ENCODE measurements at regions not wholly inside any gene's neighbourhood (a gene's known extent, or its start where the extent isn't known, plus 50 kb on each side); places are given as distances from the start of the nearest gene placed in this dataset.

DNA sequence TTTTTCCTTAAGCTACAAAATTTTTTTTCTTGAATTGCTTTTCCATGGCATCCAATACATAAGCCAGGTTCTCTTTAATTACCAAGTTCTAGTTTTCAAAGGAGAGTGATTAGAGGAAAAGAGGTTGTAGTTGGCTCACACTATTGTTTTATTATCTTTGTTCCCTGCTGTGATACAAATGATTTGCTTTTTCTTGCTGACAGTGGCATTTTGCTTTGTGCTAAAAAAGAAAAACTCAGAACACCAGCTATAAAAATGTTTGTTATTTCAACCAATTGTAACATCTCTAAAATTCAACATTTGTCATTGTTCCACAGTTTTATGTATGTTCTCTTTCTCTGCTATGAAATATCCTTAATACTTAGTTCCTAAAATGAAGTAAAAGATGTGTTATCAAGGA, 1817.2 kb downstream of the STIM2 start:
- Histone ChIP-seq H3K4me2 (ENCODE audit: extremely low read depth, insufficient read depth, low read length) (no peak overlapping the region), H3K36me3 (ENCODE audit: control insufficient read depth, insufficient read depth, low read length) (no peaks in the 10 kb centered on the region), H4K20me1 (ENCODE audit: control insufficient read depth, extremely low read depth, insufficient read depth, low read length) (no peaks in the 10 kb centered on the region), H3K4me1 (ENCODE audit: control insufficient read depth, extremely low read depth, insufficient read depth, low read length) (no peaks in the 10 kb centered on the region), H3K4me3 (replicated peaks in 1 of 4; ENCODE audit: control extremely low read depth in 1 of 4, insufficient read depth in 1 of 4, low read depth in 3 of 4, low read length in 4 of 4) (no peak overlapping the region), H2AFZ (ENCODE audit: low read length) (no peak overlapping the region), H3K79me2 (ENCODE audit: control insufficient read depth, insufficient read depth, low read length) (no peaks in the 10 kb centered on the region), H3K27me3 (ENCODE audit: control insufficient read depth, insufficient read depth, low read length) (no peaks in the 10 kb centered on the region), H3K27ac (ENCODE audit: insufficient read depth, low read length) (no peak overlapping the region), H3K9ac (ENCODE audit: insufficient read depth, low read length) (no peak overlapping the region), H3K9me3 (ENCODE audit: control insufficient read depth, insufficient read depth, low read depth, low read length) (no peaks in the 10 kb centered on the region)
- no peak for TF ChIP-seq EZH2 (IDR thresholded peaks at IDR 0.05; ENCODE audit: low read length, missing control alignments)
- TF ChIP-seq, protein P1, sequence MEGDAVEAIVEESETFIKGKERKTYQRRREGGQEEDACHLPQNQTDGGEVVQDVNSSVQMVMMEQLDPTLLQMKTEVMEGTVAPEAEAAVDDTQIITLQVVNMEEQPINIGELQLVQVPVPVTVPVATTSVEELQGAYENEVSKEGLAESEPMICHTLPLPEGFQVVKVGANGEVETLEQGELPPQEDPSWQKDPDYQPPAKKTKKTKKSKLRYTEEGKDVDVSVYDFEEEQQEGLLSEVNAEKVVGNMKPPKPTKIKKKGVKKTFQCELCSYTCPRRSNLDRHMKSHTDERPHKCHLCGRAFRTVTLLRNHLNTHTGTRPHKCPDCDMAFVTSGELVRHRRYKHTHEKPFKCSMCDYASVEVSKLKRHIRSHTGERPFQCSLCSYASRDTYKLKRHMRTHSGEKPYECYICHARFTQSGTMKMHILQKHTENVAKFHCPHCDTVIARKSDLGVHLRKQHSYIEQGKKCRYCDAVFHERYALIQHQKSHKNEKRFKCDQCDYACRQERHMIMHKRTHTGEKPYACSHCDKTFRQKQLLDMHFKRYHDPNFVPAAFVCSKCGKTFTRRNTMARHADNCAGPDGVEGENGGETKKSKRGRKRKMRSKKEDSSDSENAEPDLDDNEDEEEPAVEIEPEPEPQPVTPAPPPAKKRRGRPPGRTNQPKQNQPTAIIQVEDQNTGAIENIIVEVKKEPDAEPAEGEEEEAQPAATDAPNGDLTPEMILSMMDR (conservative IDR thresholded peaks at IDR 0.05 in 1 of 2, IDR thresholded peaks at IDR 0.05 in 1 of 2; ENCODE audit: low read depth in 1 of 2, low read length in 2 of 2): no peak
- DNase-seq (ENCODE audit: low read depth in 2 of 2): no peak

GRCh38 chr4:28682847-28683246, 1822.2 kb downstream of the STIM2 start:
- Histone ChIP-seq H3K4me3 (replicated peaks in 1 of 4; ENCODE audit: control extremely low read depth in 1 of 4, insufficient read depth in 1 of 4, low read depth in 3 of 4, low read length in 4 of 4) (no peak overlapping the region), H4K20me1 (ENCODE audit: control insufficient read depth, extremely low read depth, insufficient read depth, low read length) (no peaks in the 10 kb centered on the region), H3K4me1 (ENCODE audit: control insufficient read depth, extremely low read depth, insufficient read depth, low read length) (no peaks in the 10 kb centered on the region), H3K36me3 (ENCODE audit: control insufficient read depth, insufficient read depth, low read length) (no peaks in the 10 kb centered on the region), H2AFZ (ENCODE audit: low read length) (no peak overlapping the region), H3K9ac (ENCODE audit: insufficient read depth, low read length) (no peak overlapping the region), H3K9me3 (ENCODE audit: control insufficient read depth, insufficient read depth, low read depth, low read length) (no peaks in the 10 kb centered on the region), H3K27me3 (ENCODE audit: control insufficient read depth, insufficient read depth, low read length) (no peaks in the 10 kb centered on the region), H3K27ac (ENCODE audit: insufficient read depth, low read length) (no peak overlapping the region), H3K4me2 (ENCODE audit: extremely low read depth, insufficient read depth, low read length) (no peak overlapping the region), H3K79me2 (ENCODE audit: control insufficient read depth, insufficient read depth, low read length) (no peaks in the 10 kb centered on the region)
- DNase-seq (ENCODE audit: low read depth in 2 of 2): no peak
- TF ChIP-seq EZH2 (IDR thresholded peaks at IDR 0.05; ENCODE audit: low read length, missing control alignments): no peak
- TF ChIP-seq, protein P1 (conservative IDR thresholded peaks at IDR 0.05 in 1 of 2, IDR thresholded peaks at IDR 0.05 in 1 of 2; ENCODE audit: low read depth in 1 of 2, low read length in 2 of 2): no peak

- H3K9ac ChIP-seq (ENCODE audit: insufficient read depth, low read length): no peak overlapping the region
- H3K4me2 ChIP-seq (ENCODE audit: extremely low read depth, insufficient read depth, low read length): no peak overlapping the region
- H3K79me2 ChIP-seq (ENCODE audit: control insufficient read depth, insufficient read depth, low read length): no peaks in the 10 kb centered on the region
- no peaks in the 10 kb centered on the region for H3K9me3 ChIP-seq (ENCODE audit: control insufficient read depth, insufficient read depth, low read depth, low read length)
- TF ChIP-seq, protein P1 (conservative IDR thresholded peaks at IDR 0.05 in 1 of 2, IDR thresholded peaks at IDR 0.05 in 1 of 2; ENCODE audit: low read depth in 1 of 2, low read length in 2 of 2): peak; percentile 18 to 55
- TF ChIP-seq EZH2 (IDR thresholded peaks at IDR 0.05; ENCODE audit: low read length, missing control alignments): no peak
- H3K27ac ChIP-seq (ENCODE audit: insufficient read depth, low read length): no peak overlapping the region
- H2AFZ ChIP-seq (ENCODE audit: low read length): no peak overlapping the region
- DNase-seq (ENCODE audit: low read depth in 2 of 2): peak; percentile 6 to 9
- H3K36me3 ChIP-seq (ENCODE audit: control insufficient read depth, insufficient read depth, low read length): no peaks in the 10 kb centered on the region
- no peaks in the 10 kb centered on the region for H4K20me1 ChIP-seq (ENCODE audit: control insufficient read depth, extremely low read depth, insufficient read depth, low read length)
- H3K4me3 ChIP-seq (replicated peaks in 1 of 4; ENCODE audit: control extremely low read depth in 1 of 4, insufficient read depth in 1 of 4, low read depth in 3 of 4, low read length in 4 of 4): no peak overlapping the region
- H3K4me1 ChIP-seq (ENCODE audit: control insufficient read depth, extremely low read depth, insufficient read depth, low read length): no peaks in the 10 kb centered on the region
- no peaks in the 10 kb centered on the region for H3K27me3 ChIP-seq (ENCODE audit: control insufficient read depth, insufficient read depth, low read length)
Observed at GRCh38 chr4:28686618-28687017, 1826.0 kb downstream of the STIM2 start.

All from fibroblast of lung (primary cell).